Calu3 (cell line): ENCODE measurements at regions not wholly inside any gene's neighbourhood (a gene's known extent, or its start where the extent isn't known, plus 50 kb on each side); places are given as distances from the start of the nearest gene placed in this dataset.

Source experiments
- BruUV-seq: library from RNA; stranded (reverse); fragments of 400-500 nt; replicated peaks from 2 replicates; lab custom pipeline; 2021; lab: Mats Ljungman, UMichigan
- CTCF ChIA-PET: fragments of 300-600 bp; sonication (Branson Sonifier 250); formaldehyde crosslinking; loops from one replicate; lab custom pipeline; 2022; ENCODE audit warnings: antibody characterized with exemption; lab: Charles Lee
- DNase-seq: peaks from one replicate; pipeline ENCODE4 v3.0.0; 2022
- H3K27ac Mint-ChIP-seq: one replicate; pipeline ENCODE4 v1.8.0; 2022; ENCODE audit warnings: mixed read lengths; ENCODE audit not compliant: unreplicated experiment
- H3K27me3 Mint-ChIP-seq: one replicate; pipeline ENCODE4 v1.8.0; 2022; ENCODE audit warnings: mixed read lengths; ENCODE audit not compliant: unreplicated experiment
- H3K36me3 Mint-ChIP-seq: one replicate; pipeline ENCODE4 v1.8.0; 2022; ENCODE audit warnings: mild to moderate bottlenecking, moderate library complexity, mixed read lengths; ENCODE audit not compliant: insufficient read depth, unreplicated experiment
- H3K4me1 Mint-ChIP-seq: one replicate; pipeline ENCODE4 v1.8.0; 2022; ENCODE audit warnings: mild to moderate bottlenecking, low read depth, mixed read lengths; ENCODE audit not compliant: unreplicated experiment
- H3K4me3 Mint-ChIP-seq: one replicate; pipeline ENCODE4 v1.8.0; 2022; ENCODE audit warnings: mild to moderate bottlenecking, low read depth, moderate library complexity, mixed read lengths; ENCODE audit not compliant: unreplicated experiment
- H3K9me3 Mint-ChIP-seq: one replicate; pipeline ENCODE4 v1.8.0; 2022; ENCODE audit warnings: low read depth, mixed read lengths; ENCODE audit not compliant: unreplicated experiment
- intact Hi-C: fragments of 100-400 bp; cut with micrococcal nuclease; formaldehyde crosslinking; loops from one replicate; pipeline ENCODE4 v1.10.0; 2022; ENCODE audit not compliant: unreplicated experiment
- TF ChIP-seq, protein P1 (sequence below): fragments of 200-600 bp; IDR thresholded peaks from one replicate; pipeline ENCODE4 v1.8.0; 2022; ENCODE audit warnings: antibody characterized with exemption; ENCODE audit not compliant: unreplicated experiment

DNA sequence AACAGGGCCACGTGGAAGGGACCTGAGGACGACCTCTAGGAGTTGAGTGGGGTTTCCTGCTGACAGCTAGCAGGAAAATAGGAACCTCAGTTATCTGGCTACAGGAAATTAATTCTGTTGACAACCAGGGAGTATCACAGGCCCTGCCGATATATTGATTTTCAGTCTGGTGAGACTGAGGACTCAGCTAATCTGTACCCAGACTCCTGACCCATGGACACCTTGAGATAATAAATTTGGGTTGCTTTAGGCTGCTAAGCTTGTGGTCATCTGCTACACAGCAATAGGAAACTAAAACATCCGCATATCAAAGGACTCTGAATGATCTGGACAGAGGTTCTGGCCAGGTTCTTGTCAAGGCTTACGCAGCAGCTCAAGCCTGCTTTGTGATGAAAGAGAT is 80.8 kb upstream of the CNEP1R1 start:
- no peak for DNase-seq
- Mint-ChIP-seq H3K27me3 (peaks cover 53% of the 10 kb centered on the region), H3K27ac (no peak overlapping the region), H3K4me3 (no peak overlapping the region), H3K4me1 (no peaks in the 10 kb centered on the region), H3K9me3 (no peaks in the 10 kb centered on the region), H3K36me3 (no peaks in the 10 kb centered on the region)
- no TSS peak for BruUV-seq
- CTCF ChIA-PET: no interaction called here
- intact Hi-C loops: no loop called here
- TF ChIP-seq, protein P1, sequence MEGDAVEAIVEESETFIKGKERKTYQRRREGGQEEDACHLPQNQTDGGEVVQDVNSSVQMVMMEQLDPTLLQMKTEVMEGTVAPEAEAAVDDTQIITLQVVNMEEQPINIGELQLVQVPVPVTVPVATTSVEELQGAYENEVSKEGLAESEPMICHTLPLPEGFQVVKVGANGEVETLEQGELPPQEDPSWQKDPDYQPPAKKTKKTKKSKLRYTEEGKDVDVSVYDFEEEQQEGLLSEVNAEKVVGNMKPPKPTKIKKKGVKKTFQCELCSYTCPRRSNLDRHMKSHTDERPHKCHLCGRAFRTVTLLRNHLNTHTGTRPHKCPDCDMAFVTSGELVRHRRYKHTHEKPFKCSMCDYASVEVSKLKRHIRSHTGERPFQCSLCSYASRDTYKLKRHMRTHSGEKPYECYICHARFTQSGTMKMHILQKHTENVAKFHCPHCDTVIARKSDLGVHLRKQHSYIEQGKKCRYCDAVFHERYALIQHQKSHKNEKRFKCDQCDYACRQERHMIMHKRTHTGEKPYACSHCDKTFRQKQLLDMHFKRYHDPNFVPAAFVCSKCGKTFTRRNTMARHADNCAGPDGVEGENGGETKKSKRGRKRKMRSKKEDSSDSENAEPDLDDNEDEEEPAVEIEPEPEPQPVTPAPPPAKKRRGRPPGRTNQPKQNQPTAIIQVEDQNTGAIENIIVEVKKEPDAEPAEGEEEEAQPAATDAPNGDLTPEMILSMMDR: no peak

DNA sequence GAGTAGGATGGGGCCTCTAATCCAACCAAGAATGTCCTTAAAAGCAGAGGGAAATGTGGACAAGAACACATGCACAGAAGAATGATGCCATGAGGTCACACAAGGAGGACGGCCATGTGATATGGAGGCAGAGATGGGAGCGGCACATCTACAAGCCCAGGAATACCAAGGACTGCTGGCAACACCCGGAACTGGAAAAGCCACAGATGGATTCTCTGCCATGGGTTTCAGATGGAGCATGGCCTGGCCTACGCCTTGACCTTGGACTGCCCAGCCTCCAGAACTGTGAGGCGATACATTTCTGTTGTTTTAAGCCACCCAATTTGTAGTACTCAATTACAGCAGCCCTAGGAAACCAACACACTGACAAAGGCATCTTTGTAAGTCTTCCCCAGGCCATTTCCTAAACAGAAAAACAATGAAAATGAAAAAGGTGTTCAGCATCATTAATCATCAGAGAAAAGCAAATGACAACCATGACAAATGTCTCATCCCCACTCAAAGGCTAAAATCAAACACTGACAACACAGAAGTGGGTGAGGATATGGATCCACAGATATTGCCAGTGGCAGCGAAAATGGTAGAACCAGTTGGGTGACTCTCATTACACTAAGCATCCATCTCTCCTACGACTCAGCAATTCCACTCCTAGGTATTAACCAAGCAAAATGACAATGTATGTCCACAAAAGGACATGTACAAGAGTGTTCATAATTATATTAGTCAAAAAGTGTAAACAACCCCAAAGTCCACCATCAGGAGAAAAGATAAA is 76.9 kb upstream of the CNEP1R1 start:
- no peaks in the 10 kb centered on the region for H3K9me3 Mint-ChIP-seq
- no peaks in the 10 kb centered on the region for H3K4me1 Mint-ChIP-seq
- no peak overlapping the region for H3K4me3 Mint-ChIP-seq
- intact Hi-C loops: no loop called here
- CTCF ChIA-PET: no interaction called here
- H3K36me3 Mint-ChIP-seq: no peaks in the 10 kb centered on the region
- no peak for DNase-seq
- BruUV-seq: no TSS peak
- TF ChIP-seq, protein P1: no peak
- H3K27ac Mint-ChIP-seq: no peak overlapping the region
- peaks cover 43% of the 10 kb centered on the region for H3K27me3 Mint-ChIP-seq

DNA sequence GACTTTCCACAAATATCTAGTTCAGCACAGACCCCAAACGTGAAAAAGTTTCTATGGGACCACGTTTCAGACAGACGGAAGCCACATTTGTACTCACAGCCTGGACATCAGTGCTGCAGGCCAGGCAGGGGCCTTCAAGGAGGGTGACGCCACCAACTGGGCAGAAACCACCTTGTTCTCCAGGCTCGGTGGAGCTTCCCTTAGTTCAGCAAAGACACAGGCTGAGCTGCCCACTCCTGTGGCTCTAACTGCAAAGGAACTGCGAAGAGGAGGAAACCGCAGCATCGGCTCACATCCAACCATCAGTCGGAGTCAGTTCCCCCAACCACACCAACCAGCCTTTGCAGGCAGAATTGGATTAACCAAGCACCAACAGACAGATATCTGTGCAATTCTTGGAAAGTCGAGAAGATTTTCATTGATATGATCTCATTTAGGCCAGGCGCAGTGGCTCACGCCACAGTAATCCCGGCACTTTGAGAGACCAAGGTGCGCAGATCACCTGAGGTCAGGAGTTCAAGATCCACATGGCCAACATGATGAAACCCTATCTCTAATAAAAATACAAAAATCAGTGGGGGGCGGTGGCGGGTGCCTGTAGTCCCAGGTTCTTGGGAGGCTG is 73.3 kb upstream of the CNEP1R1 start:
- H3K4me3 Mint-ChIP-seq: no peak overlapping the region
- TF ChIP-seq, protein P1: no peak
- H3K36me3 Mint-ChIP-seq: no peaks in the 10 kb centered on the region
- intact Hi-C loops: no loop called here
- no peaks in the 10 kb centered on the region for H3K4me1 Mint-ChIP-seq
- H3K27ac Mint-ChIP-seq: no peak overlapping the region
- no peaks in the 10 kb centered on the region for H3K9me3 Mint-ChIP-seq
- no TSS peak for BruUV-seq
- CTCF ChIA-PET: no interaction called here
- no peak for DNase-seq
- H3K27me3 Mint-ChIP-seq: peaks cover 57% of the 10 kb centered on the region

DNA sequence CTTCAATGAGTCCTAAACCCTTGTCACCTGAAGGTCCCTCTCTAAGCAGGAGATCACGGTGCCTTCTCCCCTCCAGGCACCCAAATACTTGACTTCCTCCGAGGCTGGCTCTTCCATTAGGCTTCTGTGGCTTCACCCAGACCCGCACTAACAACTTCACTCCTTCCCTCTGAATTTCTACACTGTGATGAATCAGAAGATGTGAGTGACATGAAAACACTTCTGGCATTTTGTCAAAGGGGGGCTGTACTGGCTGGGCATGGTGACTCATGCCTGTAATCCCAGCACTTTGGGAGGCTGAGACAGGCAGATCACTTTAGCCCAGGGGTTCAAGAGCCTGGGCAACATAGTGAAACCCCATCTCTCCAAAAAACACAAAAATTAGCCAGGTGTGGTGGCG is 72.6 kb upstream of the CNEP1R1 start:
- Mint-ChIP-seq H3K9me3 (no peaks in the 10 kb centered on the region), H3K27me3 (peaks cover 64% of the 10 kb centered on the region), H3K4me1 (no peaks in the 10 kb centered on the region), H3K4me3 (no peak overlapping the region), H3K27ac (no peak overlapping the region), H3K36me3 (no peaks in the 10 kb centered on the region)
- CTCF ChIA-PET: no interaction called here
- TF ChIP-seq, protein P1: no peak
- BruUV-seq: no TSS peak
- intact Hi-C loops: no loop called here
- no peak for DNase-seq
